Stimulated activated CD4-positive, alpha-beta T cell treated with anti-CD3 and anti-CD28 coated beads, Interleukin-1b, Interleukin-23, amount 100 ng/mL, for 24 hours (primary cell): ENCODE measurements at regions not wholly inside any gene's neighbourhood (a gene's known extent, or its start where the extent isn't known, plus 50 kb on each side); places are given as distances from the start of the nearest gene placed in this dataset.
"Not testable (repeated sequence)": the region's sequence is repeated elsewhere in the genome, so short reads cannot be mapped to it uniquely, and the experiment has no call there.

Source experiments
- DNase-seq, 4 experiments: peaks; one replicate each; pipeline ENCODE4 v3.0.0-alpha.2; 2020; ENCODE audit warnings: low read depth in 4 of 4, low spot score in 1 of 4

- not testable (repeated sequence) for DNase-seq
These were observed 205.0 kb downstream of the TMEM121 start for GRCh38 chr14:105731221-105731985.

DNA sequence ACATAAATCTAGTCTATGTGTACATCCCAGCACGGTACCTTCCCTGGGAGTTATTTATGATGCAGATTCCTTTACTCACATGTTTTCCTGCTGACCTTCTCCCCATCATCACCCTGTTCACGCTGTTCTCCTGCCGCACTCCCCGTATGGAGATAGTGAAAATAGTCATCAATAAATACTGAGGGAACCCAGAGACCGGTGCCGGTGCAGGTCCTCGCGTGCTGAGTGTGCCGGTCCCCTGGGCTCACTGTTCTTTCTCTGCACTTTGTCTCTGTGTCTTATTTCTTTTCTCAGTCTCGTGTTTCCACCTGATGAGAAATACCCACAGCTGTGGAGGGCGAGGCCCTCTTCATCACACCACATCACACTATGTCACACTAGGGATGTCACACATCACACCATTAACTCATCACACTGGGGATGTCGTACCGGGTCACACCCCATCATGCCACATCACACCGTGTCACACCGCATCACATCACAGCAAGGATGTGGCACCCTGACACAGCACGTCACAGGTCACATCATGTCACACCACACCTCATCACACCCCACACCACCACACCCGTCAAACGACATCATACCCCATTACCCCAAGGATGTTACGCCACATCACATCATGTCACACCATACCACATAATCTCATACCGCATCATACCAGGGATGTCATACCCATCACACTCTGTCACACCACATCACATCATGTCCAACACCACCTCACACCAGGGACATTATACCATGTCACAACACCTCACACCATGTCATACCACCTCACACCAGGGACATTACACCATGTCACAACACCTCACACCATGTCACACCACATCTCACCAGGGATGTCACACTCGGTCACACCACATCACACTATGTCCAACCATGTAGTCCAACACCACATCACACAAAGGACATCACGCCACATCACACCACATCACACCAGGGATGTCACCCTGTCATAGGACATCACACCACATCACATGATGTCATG, 207.0 kb downstream of the TMEM121 start:
- no peak for DNase-seq

DNA sequence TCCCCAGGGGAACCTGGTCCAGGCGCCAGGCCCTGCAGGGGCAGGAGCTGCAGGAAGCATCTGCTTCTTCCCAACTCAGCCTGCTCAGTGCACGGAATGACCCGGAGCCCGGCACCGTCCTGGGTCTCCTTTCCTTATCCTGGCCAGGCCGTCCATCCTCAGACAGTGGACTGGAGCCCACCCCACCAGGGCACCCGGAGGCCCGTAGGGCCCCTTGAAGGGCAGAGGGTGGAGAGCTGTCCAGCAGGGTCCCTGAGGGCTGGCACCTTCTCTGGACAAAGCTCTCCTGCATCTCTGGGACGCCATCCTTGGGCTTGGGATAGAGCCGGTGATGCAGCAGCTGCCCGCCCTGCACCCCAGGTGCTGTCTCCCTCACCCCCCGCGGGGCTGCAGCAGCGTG, 207.9 kb downstream of the TMEM121 start:
- DNase-seq, result not testable (repeated sequence)

DNA sequence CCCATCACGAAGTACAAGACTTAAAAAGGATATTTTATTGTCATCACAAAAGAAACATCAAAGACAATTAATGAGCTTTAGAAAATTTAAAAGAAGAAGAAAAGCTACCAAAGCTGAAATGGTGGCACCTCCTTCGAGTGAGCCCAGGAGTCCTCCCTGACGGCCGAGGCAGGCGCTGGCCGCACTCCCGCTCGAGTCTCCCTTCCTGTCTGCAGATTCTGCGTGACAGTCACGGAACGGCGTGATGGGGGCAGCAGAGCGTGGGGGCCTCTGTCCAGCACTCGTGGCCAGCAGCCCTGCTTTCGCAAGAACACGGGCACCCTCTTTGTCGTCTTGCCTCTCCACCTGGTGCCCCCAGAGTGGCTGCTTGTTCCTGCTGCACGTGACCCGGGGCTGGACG, 209.9 kb downstream of the TMEM121 start:
- DNase-seq, result not testable (repeated sequence)

DNA sequence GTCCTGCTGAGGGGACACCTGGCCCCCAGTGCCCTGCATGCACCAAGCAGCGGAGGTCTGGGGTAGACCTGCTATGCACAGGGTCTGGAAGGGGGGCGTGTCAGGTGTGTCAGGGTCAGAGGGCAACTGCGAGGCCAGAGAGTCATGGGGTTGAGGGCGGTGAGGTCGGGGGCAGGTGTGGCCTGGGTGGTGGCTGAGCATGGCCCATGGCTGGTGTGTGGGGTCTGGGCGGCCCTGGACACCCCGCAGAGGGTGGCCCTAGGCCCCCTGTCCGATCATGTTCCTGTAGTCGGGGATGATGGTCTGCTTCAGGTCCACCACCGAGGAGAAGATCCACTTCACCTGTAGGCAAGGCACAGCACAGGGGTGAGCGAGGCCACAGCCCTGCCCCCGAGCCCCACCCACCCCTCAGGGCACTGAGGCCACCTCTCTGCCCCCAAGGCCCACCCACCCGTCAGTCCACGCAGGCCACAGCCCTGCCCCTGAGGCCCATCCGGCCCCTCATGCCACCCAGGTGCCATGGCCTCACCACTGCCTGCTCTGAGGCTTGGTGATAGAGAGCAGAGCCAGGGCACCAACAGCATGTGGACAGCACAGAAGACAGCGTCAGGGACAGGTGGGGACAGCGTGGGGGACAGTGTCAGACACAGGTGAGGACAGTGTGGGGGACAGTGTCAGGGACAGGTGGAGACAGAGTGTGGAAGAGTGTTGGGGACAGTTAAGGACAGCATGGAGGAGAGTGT, 211.3 kb downstream of the TMEM121 start:
- DNase-seq, result no peak

DNA sequence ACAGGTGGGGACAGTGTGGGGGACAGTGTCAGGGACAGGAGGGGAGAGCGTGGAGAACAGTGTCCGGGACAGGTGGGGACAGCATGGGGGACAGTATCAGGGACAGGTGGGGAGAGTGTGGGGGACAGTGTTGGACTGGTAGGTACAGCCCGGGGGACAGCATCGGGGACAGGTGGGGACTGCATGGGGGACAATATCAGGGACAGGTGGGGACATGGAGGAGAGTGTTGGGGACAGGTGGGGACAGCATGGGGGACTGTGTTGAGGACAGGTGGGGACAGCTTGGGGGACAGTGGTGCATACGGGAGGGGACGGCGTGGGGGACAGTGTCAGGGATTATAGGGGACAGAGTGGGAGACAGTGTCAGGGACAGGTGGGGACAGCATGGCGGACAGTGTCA, 212.3 kb downstream of the TMEM121 start:
- no peak for DNase-seq

- no peak for DNase-seq
These were observed 213.1 kb downstream of the TMEM121 start for GRCh38 chr14:105739331-105740102.

GRCh38 chr14:105740272-105740671, 213.9 kb downstream of the TMEM121 start:
- DNase-seq, result not testable (repeated sequence)

DNA sequence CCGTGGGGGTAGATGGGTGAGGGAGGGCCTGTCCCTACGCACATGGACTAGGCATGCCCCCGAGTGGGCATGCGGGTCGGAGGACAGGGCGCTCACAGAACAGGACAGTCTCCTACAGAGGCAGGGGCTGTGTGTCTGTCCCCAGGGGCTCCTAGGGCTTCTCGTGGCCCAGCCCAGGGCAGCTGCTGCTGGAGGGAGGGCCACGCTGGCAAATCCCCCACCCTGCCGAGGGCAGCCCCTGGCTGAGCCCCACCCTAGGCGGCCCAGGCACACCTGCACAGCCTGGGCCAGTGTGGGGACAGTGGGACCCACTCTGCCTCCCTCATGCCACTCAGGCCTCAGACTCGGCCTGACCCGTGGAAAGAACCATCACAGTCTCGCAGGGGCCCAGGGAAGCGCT, 214.6 kb downstream of the TMEM121 start:
- DNase-seq, result not testable (repeated sequence)

- not testable (repeated sequence) for DNase-seq
These were observed 215.5 kb downstream of the TMEM121 start for GRCh38 chr14:105741707-105742530.

DNA sequence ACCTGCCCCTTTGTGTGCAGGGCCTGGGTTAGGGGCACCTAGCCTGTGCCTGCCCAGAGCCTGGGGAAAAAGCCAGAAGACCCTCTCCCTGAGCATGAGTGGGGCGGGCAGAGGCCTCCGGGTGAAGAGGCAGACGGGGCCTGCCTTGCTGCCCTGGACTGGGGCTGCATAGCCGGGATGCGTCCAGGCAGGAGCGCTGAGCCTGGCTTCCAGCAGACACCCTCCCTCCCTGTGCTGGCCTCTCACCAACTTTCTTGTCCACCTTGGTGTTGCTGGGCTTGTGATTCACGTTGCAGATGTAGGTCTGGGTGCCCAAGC, 216.1 kb downstream of the TMEM121 start:
- DNase-seq, result no peak

DNA sequence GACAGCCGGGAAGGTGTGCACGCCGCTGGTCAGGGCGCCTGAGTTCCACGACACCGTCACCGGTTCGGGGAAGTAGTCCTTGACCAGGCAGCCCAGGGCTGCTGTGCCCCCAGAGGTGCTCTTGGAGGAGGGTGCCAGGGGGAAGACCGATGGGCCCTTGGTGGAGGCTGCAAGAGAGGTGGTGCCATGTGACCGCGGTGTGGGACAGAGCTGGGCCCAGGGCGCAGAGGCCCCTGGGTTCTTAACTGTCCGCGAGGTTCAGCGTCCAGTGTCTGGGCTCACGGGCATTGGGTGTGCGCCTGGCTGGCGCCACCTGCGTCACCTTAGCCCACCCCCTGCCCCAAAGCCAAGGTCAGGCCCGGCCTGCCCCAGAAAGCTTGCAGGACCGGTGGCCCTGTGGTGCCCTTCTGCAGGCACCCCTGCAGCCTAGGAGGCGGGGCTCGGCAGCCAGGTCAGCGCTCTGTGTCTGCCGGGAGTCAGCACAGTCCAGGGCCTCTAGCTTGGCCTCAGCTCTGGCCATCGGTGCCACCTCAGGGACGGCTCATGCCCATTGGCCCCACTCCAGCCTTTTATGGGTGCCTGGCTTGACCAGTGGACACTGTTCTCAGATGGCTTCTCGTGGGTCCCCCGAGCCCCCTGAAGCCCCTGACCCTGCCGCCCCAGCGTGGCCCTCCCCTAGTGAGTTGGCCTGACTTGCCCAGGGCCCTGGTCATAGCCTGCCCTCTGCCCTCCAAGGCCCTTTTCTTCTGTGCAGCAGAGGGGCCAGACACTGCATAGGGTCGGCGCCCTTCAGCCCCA, 216.7 kb downstream of the TMEM121 start:
- DNase-seq, result not testable (repeated sequence)

- DNase-seq, result not testable (repeated sequence)
These were observed 217.9 kb downstream of the TMEM121 start for GRCh38 chr14:105744213-105744787.

DNA sequence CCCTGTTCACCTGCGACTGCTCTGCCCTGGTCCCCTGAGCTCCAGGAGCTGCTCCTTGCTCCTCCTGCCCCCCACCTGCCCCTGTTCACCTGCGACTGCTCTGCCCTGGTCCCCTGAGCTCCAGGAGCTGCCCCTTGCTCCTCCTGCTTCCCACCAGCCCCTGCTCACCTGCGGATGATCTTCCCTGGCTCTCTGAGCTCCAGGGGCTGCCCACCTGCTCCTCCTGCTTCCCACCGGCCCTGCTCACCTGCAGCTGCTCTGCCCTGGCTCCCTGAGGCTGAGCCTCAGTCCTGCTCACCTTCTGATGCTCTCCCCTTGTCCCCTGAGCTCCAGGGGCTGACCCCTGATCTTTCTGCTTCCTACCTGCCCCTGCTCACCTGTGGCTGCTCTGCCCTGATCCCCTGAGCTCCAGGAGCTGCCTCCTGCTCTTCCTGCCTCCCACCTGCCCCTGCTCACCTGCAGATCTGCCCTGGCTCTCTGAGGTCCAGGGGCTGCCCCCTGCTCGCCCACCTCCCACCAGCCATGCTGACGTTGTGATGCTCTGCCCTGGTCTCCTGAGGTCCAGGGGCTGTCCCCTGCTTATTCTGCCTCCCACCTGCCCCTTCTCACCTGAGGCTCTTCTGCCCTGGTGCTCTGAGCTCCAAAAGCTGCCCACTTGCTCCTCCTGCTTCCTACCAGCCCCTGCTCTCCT, 219.2 kb downstream of the TMEM121 start:
- DNase-seq, result no peak

GRCh38 chr14:105746124-105746514, 219.7 kb downstream of the TMEM121 start:
- DNase-seq, result no peak

GRCh38 chr14:105746800-105747502, 220.6 kb downstream of the TMEM121 start:
- DNase-seq, result not testable (repeated sequence)

DNA sequence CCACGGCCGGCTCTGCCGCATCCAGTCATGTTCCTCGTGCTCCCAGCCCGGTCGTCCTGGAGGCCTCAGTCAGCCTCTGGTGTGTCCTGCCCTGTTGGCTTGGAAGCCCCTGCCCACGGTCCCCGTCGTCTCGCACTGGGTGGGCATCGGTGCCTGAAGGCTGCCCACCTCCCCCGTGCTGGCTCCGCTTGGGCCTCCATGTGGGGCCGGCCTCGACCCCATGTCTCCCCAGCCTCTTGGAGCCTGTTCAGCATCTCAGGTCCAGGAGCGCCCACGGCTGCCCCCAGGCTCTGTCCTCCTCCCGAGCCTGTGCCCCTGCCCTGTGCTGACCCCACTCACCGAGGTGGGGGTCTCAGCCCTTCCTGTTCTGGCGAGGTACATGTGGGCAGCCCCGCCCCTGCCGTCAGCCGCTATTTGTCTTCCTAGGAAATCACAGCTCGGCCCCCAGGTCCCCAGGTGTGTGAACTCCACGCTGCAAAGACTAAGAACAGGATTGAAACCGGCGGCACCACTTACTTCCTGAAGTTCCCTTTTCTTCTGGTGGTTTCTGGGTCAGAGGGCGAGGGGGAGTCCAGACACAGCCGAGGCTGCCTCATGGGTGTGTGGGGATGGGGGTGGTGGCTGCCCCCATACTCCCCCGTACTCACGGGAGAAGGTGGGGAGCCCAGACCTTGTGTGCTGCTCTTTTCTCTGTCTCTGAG, 221.3 kb downstream of the TMEM121 start:
- DNase-seq, result not testable (repeated sequence)
